Body of pancreas (tissue), 4 donors: ENCODE measurements at regions not wholly inside any gene's neighbourhood (a gene's known extent, or its start where the extent isn't known, plus 50 kb on each side); places are given as distances from the start of the nearest gene placed in this dataset.
A peak's percentile ranks its signal among the peaks of the same experiment; 100 is the strongest.

ENCODE experiments used
- ATAC-seq: fragments of 150-250 bp; one replicate; pipeline ENCODE4 v1.9.1; 2016
- DNase-seq, 4 donors: peaks; one replicate each; pipeline ENCODE4 v3.0.0-alpha.2; 2019
- H3K27ac ChIP-seq, 4 donors: fragments of 200-600 bp; sonication (generic); 1 replicate in 3 of 4; 2 replicates in 1 of 4; pipeline versions ENCODE4 v1.5.1 to v1.6.1; 2016 to 2019; ENCODE audit warnings: mild to moderate bottlenecking in 1 of 4, mixed read lengths in 1 of 4, moderate library complexity in 1 of 4
- H3K27me3 ChIP-seq, 2 donors: fragments of 200-600 bp; sonication (generic); one replicate each; pipeline ENCODE4 v1.6.0; 2016; ENCODE audit warnings: mild to moderate bottlenecking in 1 of 2
- H3K36me3 ChIP-seq, 2 donors: fragments of 200-600 bp; sonication (generic); replicated peaks in 1 of 2; 2 replicates each; pipeline ENCODE4 v1.5.1; 2016; ENCODE audit warnings: low read depth in 2 of 2; ENCODE audit not compliant: insufficient read depth in 1 of 2
- H3K4me1 ChIP-seq: fragments of 200-600 bp; sonication (generic); one replicate; pipeline ENCODE4 v1.6.0; 2016
- H3K4me3 ChIP-seq, 2 donors: fragments of 200-600 bp; sonication (generic); 1 replicate in 1 of 2; 2 replicates in 1 of 2; pipeline ENCODE4 v1.5.1; 2016 to 2019
- H3K9me3 ChIP-seq, 3 donors: fragments of 200-600 bp; sonication (generic); 1 replicate in 2 of 3; 2 replicates in 1 of 3; pipeline ENCODE4 v1.5.1; 2016
- CTCF ChIP-seq, 7 experiments: fragments of 450-650 bp in 4 of 7; fragments of 200-600 bp in 3 of 7; sonication (generic) in 3 of 7; IDR thresholded peaks; one replicate each; pipeline ENCODE4 v1.5.1; 2016 to 2019; ENCODE audit warnings: antibody characterized with exemption in 7 of 7
- POLR2A ChIP-seq, 3 donors: fragments of 450-650 bp; IDR thresholded peaks; one replicate each; pipeline ENCODE4 v1.6.1; 2016; ENCODE audit warnings: antibody characterized with exemption in 3 of 3, mild to moderate bottlenecking in 2 of 3
- WGBS, 2 donors: methylation state at CpG; one replicate each; pipeline ENCODE4 v1.1.5; 2017; 5-methylcytosine and 5-hydroxymethylcytosine counted together
- intact Hi-C: fragments of 100-400 bp; cut with DNase I; formaldehyde crosslinking; loops from one replicate; pipeline ENCODE4 v1.15.1; 2023

GRCh38 chr9:28718226-28718625, 1144.9 kb upstream of the C9orf72 start:
- TF ChIP-seq POLR2A (IDR thresholded peaks at IDR 0.05) (no peak), CTCF (IDR thresholded peaks at IDR 0.05) (no peak)
- no peak overlapping the region for H3K27ac ChIP-seq
- WGBS, 2 donors: 19 to 33% methylated on average over 1 of the region's 1 CpG

GRCh38 chr9:28720746-28721145, 1147.5 kb upstream of the C9orf72 start:
- H3K36me3 ChIP-seq: no peaks in the 10 kb centered on the region
- ATAC-seq (no peak), DNase-seq (no peak)
- H3K4me1 ChIP-seq: no peaks in the 10 kb centered on the region
- no peaks in the 10 kb centered on the region for H3K27me3 ChIP-seq
- intact Hi-C loops: no loop called here
- WGBS, 2 donors: 71 to 81% methylated on average over 1 of the region's 1 CpG
- H3K9me3 ChIP-seq: no peaks in the 10 kb centered on the region
- TF ChIP-seq CTCF (IDR thresholded peaks at IDR 0.05) (no peak), POLR2A (IDR thresholded peaks at IDR 0.05) (no peak)
- no peak overlapping the region for H3K4me3 ChIP-seq
- no peak overlapping the region for H3K27ac ChIP-seq

More at GRCh38 chr9:28718226-28718625, 1144.9 kb upstream of the C9orf72 start:
- Histone ChIP-seq H3K9me3 (no peaks in the 10 kb centered on the region), H3K27me3 (no peaks in the 10 kb centered on the region), H3K36me3 (no peaks in the 10 kb centered on the region), H3K4me3 (no peak overlapping the region), H3K4me1 (no peaks in the 10 kb centered on the region)
- no peak for DNase-seq
- intact Hi-C loops: no loop called here
- ATAC-seq: no peak

GRCh38 chr9:28730111-28730510, 1156.8 kb upstream of the C9orf72 start:
- no peaks in the 10 kb centered on the region for H3K4me1 ChIP-seq
- ATAC-seq (no peak), DNase-seq (no peak)
- H3K27me3 ChIP-seq: no peaks in the 10 kb centered on the region
- WGBS, 2 donors: 9 to 12% methylated on average over 2 of the region's 2 CpGs
- no peak overlapping the region for H3K27ac ChIP-seq
- no peak overlapping the region for H3K4me3 ChIP-seq
- intact Hi-C loops: no loop called here
- no peaks in the 10 kb centered on the region for H3K36me3 ChIP-seq
- no peak for TF ChIP-seq POLR2A (IDR thresholded peaks at IDR 0.05)
- TF ChIP-seq CTCF (IDR thresholded peaks at IDR 0.05): no peak
- no peaks in the 10 kb centered on the region for H3K9me3 ChIP-seq

GRCh38 chr9:28735738-28736342, 1162.6 kb upstream of the C9orf72 start:
- Histone ChIP-seq H3K4me3 (no peak overlapping the region), H3K9me3 (no peaks in the 10 kb centered on the region), H3K27ac (no peak overlapping the region), H3K36me3 (no peaks in the 10 kb centered on the region), H3K27me3 (no peaks in the 10 kb centered on the region), H3K4me1 (no peaks in the 10 kb centered on the region)
- TF ChIP-seq CTCF (IDR thresholded peaks at IDR 0.05) (no peak), POLR2A (IDR thresholded peaks at IDR 0.05) (no peak)
- intact Hi-C loops: no loop called here
- DNase-seq (no peak), ATAC-seq (no peak)
- WGBS, 2 donors: 31 to 33% methylated on average over 1 of the region's 1 CpG

- no peaks in the 10 kb centered on the region for H3K4me1 ChIP-seq
- no peaks in the 10 kb centered on the region for H3K9me3 ChIP-seq
- TF ChIP-seq POLR2A (IDR thresholded peaks at IDR 0.05) (no peak), CTCF (IDR thresholded peaks at IDR 0.05) (no peak)
- no peak overlapping the region for H3K27ac ChIP-seq
- no peaks in the 10 kb centered on the region for H3K27me3 ChIP-seq
- intact Hi-C loops: no loop called here
- WGBS, 2 donors: 69 to 88% methylated on average over 4 of the region's 4 CpGs
- DNase-seq (no peak), ATAC-seq (peak; percentile 18)
- no peaks in the 10 kb centered on the region for H3K36me3 ChIP-seq
- H3K4me3 ChIP-seq: no peak overlapping the region
These were observed 1168.2 kb upstream of the C9orf72 start for GRCh38 chr9:28741459-28741858.
